NCI-H226 (cell line): ENCODE measurements at regions not wholly inside any gene's neighbourhood (a gene's known extent, or its start where the extent isn't known, plus 50 kb on each side); places are given as distances from the start of the nearest gene placed in this dataset.
A peak's percentile ranks its signal among the peaks of the same experiment; 100 is the strongest.
"Not testable (repeated sequence)": the region's sequence is repeated elsewhere in the genome, so short reads cannot be mapped to it uniquely, and the experiment has no call there.

Experiments used
- DNase-seq: peaks from one replicate; pipeline ENCODE4 v3.0.0-alpha.2; 2015

GRCh38 chr13:40345654-40346372, 320.6 kb downstream of the FOXO1 start:
- no peak for DNase-seq

- DNase-seq = no peak
Measured at GRCh38 chr13:40346592-40346991, 319.8 kb downstream of the FOXO1 start.

- DNase-seq = no peak
Measured at GRCh38 chr13:40348096-40348679, 318.3 kb downstream of the FOXO1 start.

GRCh38 chr13:40350283-40350992, 316.0 kb downstream of the FOXO1 start:
- no peak for DNase-seq

- DNase-seq = no peak
Measured at GRCh38 chr13:40351537-40352379, 314.7 kb downstream of the FOXO1 start.

- DNase-seq = no peak
Measured at GRCh38 chr13:40352380-40352778, 314.1 kb downstream of the FOXO1 start.

GRCh38 chr13:40352802-40353562, 313.5 kb downstream of the FOXO1 start:
- no peak for DNase-seq

GRCh38 chr13:40355126-40355724, 311.2 kb downstream of the FOXO1 start:
- no peak for DNase-seq

GRCh38 chr13:40356011-40356410, 310.4 kb downstream of the FOXO1 start:
- no peak for DNase-seq

- DNase-seq = not testable (repeated sequence)
Measured at GRCh38 chr13:40356458-40356857, 310.0 kb downstream of the FOXO1 start.

- peak; percentile 72 for DNase-seq
Measured at GRCh38 chr13:40362502-40362901, 303.9 kb downstream of the FOXO1 start.

- DNase-seq = no peak
Measured at GRCh38 chr13:40363653-40364052, 302.8 kb downstream of the FOXO1 start.

- DNase-seq = no peak
Measured at GRCh38 chr13:40366119-40366518, 300.3 kb downstream of the FOXO1 start.

- DNase-seq = no peak
Measured at GRCh38 chr13:40368127-40368891, 298.1 kb downstream of the FOXO1 start.

GRCh38 chr13:40370661-40371060, 295.8 kb downstream of the FOXO1 start:
- no peak for DNase-seq

- no peak for DNase-seq
Measured at GRCh38 chr13:40371531-40372125, 294.8 kb downstream of the FOXO1 start.

GRCh38 chr13:40373608-40374007, 292.8 kb downstream of the FOXO1 start:
- DNase-seq = not testable (repeated sequence)

- DNase-seq = no peak
Measured at GRCh38 chr13:40375489-40376171, 290.8 kb downstream of the FOXO1 start.

GRCh38 chr13:40376296-40376849, 290.1 kb downstream of the FOXO1 start:
- no peak for DNase-seq
